ENCODE measurements at regions not wholly inside any gene's neighbourhood (a gene's known extent, or its start where the extent isn't known, plus 50 kb on each side); places are given as distances from the start of the nearest gene placed in this dataset.

DNA sequence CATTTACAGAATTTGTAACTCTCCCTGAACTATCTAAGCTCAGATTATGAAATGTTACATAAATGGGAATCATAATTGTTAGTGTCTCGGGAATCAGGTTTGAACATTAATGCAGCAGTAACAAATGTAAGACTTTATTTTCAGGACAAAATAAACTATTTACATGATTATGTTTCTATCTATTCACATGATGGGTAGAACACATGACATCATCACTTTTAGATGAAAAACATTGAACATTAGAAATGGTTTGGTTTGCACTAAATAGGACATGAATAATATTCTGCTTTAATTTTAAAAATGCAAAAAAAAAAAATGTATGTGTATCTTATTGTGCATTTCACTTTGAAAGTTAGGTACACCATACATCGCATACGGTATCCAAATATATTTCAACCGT is 745.5 kb upstream of the POT1 start:
- TF ChIP-seq CTCF (IDR thresholded peaks at IDR 0.05; ENCODE audit: control insufficient read depth, insufficient read depth, low read depth, low read length, missing control alignments) = no peak
- H3K4me3 ChIP-seq (ENCODE audit: control insufficient read depth, low read depth, low read length) = no peak overlapping the region
- no peak for DNase-seq (ENCODE audit: low read depth)

DNA sequence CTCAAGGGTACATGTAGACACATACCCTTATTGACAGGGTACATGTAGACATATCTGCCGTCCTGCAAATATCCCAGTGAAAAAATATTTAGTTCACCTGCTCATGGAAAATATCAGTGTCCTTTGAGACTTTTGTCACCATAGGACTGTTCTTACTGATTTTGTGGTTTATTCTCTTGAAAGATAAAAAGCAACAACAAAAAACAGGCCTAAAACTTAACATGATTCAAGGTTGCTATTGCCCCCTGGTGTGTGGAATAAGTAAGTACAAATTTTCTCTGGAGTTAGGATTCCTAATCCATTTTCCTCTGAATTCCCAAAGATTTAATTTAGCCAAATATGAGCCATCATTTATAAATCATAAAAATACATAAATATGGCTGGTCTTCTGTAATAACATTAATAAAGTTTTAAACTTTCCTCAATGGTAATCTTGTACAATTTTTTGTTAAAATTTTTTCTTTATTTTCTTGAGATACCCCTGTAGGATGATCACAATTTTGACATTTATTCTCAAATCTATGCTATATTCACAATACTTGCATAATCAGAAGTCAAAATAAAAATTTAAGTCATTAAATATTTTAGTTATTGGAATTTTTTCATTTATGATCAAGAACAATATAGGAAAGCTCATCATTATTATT is 741.4 kb upstream of the POT1 start:
- no peak for TF ChIP-seq CTCF (IDR thresholded peaks at IDR 0.05; ENCODE audit: control insufficient read depth, insufficient read depth, low read depth, low read length, missing control alignments)
- no peak overlapping the region for H3K4me3 ChIP-seq (ENCODE audit: control insufficient read depth, low read depth, low read length)
- no peak for DNase-seq (ENCODE audit: low read depth)

DNA sequence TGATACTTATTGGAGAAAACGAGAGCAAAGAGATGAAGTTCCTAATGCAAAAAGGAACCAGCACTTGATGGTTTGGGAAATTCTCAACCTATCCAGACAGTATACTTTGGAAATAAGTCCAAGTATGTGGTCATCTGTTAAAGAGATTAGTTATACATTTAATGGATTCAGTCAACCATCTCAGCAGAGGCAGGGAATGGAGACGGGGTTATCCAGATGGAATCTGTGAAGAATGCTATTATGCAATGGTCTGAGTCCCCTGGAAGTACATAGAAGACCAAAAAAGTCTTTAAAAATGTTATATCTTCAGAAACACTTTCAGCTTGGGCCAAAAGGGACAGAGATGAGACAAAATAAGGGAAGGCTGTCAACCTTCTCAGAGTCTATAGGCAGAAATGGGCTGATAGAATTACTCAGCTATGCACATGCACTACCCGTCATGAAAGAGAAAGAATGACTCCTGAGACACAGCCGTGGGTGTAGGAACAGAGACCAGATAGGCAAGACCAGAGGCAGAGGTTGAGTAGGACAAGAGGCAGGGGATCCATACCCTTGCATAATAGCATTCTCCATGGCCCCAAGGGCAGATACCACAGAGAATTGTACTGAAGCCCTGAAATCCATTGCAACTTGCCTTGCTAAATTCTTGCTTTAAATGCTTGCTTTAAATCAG is 738.8 kb upstream of the POT1 start:
- H3K4me3 ChIP-seq (ENCODE audit: control insufficient read depth, low read depth, low read length) = no peak overlapping the region
- TF ChIP-seq CTCF (IDR thresholded peaks at IDR 0.05; ENCODE audit: control insufficient read depth, insufficient read depth, low read depth, low read length, missing control alignments) = no peak
- no peak for DNase-seq (ENCODE audit: low read depth)

DNA sequence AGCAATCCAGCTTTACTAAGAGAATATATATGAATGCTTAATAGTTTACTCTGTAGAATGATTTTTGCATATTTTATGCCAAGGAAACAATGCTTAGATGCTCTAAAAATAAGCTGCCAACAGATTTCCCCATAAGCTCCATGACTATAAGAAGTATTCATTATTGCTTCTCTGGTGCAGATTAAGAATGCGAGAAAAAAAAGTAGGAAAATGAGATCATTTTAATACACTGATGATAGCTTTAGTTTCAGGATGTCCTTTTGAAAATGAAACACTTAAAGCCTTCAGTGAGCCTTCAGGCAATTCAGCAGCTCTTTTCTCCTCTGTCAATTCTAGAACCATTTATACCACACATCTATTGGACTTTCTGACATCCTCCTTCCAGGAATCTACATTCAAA is 735.0 kb upstream of the POT1 start:
- no peak for DNase-seq (ENCODE audit: low read depth)
- TF ChIP-seq CTCF (IDR thresholded peaks at IDR 0.05; ENCODE audit: control insufficient read depth, insufficient read depth, low read depth, low read length, missing control alignments) = no peak
- H3K4me3 ChIP-seq (ENCODE audit: control insufficient read depth, low read depth, low read length) = no peak overlapping the region

GRCh38 chr7:125663961-125664360 is 734.3 kb upstream of the POT1 start:
- no peak for DNase-seq (ENCODE audit: low read depth)
- TF ChIP-seq CTCF (IDR thresholded peaks at IDR 0.05; ENCODE audit: control insufficient read depth, insufficient read depth, low read depth, low read length, missing control alignments) = no peak

GRCh38 chr7:125661677-125662076 is 732.1 kb upstream of the POT1 start:
- DNase-seq (ENCODE audit: low read depth) = no peak
- no peak for TF ChIP-seq CTCF (IDR thresholded peaks at IDR 0.05; ENCODE audit: control insufficient read depth, insufficient read depth, low read depth, low read length, missing control alignments)
- no peak overlapping the region for H3K4me3 ChIP-seq (ENCODE audit: control insufficient read depth, low read depth, low read length)

More at GRCh38 chr7:125663961-125664360, 734.3 kb upstream of the POT1 start:
- H3K4me3 ChIP-seq (ENCODE audit: control insufficient read depth, low read depth, low read length) = no peak overlapping the region

All from AG09309 (cell line).